ENCODE measurements at regions not wholly inside any gene's neighbourhood (a gene's known extent, or its start where the extent isn't known, plus 50 kb on each side); places are given as distances from the start of the nearest gene placed in this dataset.

DNA sequence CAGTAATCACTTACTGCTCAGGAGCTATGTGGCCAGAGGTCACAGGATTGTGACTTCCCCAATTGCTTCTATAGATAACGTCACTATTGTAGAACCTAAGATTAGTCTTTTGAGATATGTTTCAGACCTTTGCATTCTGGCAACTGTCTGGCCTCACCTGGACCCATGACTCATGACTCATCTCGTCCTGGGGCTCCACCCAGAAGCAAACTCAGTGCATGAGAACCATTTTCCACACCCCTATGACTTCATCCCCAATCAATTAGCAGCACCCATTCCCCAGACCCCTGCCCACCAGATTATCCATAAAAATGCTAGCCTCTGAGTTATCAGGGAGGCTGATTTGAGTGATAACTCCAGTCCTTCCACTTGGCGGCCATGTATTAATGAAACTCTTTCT, 186.9 kb downstream of the EMP1 start:
- DNase-seq (ENCODE audit: low spot score): peak; percentile 33

DNA sequence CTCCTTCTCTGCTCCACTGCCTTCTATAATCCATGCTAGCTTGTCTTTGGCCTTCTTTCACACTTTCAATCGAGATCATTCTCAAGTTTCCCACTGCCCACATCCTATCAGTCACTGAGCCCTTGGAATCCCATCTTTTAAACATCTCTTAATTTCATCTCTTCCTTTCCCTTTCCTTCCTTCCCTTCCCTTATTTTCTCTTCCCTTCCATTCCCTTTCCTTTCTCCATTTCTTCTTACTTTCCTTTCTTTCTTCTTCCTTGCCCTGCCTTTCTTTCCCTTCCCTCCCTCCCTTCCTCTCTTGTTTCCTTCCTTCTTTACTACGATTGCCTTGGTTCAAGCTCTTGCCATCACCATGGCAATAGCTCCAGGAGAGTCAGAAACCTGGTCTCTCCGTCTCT, 183.8 kb downstream of the EMP1 start:
- DNase-seq (ENCODE audit: low spot score): no peak

DNA sequence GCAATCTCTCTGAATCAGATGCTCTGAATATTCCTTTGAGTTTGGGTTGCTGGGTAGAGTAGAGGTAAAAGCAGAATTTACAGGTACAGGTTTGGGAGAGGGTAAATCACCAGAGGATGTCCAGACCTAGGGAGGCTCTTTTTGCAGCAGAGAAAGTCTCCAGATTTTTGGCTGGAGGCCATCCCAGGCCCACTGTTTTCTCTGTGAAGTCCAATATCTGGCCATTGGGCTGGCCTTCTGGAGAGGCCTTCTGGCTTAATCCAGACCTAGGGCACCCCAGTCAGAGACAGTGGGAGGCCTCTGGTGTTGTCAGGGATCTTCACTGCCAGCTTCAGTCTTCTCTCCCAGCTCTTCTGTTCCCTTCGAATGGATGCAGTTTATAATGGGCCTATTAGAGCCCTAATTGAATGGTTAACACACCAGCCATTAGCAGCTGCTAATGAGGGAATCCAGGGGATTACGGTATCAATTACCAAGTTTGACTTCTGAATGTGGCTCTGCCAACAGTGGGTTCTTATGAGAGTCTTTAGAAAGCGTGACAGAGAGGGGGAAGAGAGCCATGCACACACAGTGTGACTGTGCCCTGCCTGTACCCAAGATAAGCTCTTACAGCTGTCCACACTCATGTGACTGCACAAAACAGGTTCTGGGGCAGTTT, 183.1 kb downstream of the EMP1 start:
- no peak for DNase-seq (ENCODE audit: low spot score)

DNA sequence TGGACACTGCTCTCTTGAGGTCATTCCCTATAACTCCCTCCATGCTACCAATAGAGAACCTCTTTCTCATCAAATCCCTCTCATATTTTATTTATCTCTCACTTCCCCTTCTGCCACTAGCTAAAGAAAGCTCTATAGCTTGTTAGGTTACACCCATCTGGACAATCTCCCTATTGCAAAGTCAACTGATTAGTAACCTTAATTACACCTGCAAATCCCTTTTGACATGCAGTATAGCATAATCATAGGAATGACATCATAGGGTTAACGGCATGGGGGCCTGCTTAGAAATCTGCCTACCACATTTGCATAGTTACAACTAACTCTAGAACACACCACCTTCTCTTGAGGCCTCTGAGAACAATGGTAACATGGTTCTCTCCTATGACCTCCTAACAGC, 181.2 kb downstream of the EMP1 start:
- DNase-seq (ENCODE audit: low spot score): no peak

DNA sequence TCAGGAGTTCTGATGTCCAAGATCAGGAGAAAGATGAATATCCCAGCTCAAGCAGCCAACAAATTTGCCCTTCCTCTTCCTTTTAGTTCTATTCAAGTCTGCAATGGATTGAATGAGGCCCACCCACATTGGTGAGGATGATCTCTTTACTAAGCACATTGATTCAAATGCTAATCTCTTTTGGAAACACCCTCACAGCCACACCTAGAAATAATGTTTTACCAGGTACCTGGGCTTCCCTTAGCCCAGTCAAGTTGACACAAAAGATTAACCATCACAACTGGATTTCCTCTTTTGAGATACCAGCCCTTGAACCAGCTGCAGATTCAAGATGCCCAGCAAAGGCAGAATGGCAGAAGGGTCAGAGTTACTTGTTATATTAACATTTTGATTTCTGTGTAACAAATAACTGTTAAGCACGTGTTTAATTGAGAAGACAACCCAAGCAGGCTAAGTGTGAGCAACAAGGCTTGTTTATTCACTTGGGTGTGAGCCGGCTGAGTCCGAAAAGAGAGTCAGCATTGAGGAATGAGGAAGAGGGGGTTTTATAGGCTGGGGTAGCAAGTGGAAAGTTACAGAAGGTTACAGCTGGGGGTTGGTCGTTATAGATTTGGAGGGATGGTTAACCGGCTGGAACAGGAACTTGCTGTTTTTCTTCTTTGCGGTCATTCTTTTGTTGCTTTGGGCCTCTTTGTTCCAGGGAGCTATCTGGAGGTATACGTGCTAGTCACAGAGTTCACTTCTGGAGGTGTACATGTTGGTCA, 180.3 kb downstream of the EMP1 start:
- peak; percentile 96 for DNase-seq (ENCODE audit: low spot score)

DNA sequence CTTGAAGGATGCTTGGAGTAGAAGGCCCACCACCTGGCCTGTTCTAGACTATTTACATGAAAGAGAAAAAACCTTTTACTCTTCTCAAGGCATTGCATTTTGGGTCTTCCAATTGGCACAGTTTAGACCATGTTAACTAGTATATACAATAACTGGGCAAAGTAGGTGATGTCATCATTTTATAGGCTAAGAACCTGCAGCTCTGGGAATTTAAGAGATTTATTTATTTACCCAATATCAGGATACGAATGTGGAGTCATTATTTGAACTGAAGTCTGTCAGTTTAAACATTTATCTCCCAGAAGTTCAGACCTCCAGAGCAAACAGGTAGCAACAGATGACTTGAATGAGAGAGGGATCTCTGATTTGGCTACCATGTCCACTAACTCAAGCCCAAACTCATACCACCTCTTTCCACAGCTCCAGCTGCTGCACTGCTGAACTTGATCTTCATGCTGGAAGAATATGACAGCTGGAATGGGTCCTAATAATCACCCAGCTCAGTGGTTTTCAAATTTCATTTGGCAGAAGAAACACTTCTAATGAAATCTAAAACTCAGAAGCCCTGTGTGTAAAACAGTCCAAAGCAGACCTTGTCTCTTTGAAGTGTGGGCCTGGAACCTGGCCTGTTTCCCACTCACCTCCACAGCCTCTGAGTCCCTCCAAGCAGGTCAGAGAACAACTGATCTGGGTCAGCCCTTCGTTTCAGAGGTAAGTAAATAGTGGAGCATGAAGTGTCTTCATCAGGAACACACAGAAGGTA, 179.2 kb downstream of the EMP1 start:
- no peak for DNase-seq (ENCODE audit: low spot score)

DNA sequence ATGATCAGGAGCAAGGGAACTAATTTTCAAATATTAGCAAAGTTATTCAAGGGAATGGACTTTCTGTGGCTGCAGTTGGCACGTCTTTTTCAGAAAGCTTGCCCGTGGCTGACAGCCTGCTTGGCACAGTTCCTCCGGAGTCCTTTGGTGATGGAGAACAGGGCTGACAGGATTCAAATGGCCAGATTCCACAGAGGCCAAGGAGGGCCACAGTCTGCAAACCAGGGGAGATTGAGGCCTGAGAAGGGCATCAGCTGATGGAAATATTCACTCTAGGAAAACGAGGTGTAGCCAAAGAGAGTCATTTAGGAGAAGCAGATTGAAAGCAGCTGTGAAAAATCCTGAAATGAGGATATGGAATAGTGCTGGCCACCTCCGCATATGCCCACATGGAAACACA, 178.3 kb downstream of the EMP1 start:
- no peak for DNase-seq (ENCODE audit: low spot score)

DNA sequence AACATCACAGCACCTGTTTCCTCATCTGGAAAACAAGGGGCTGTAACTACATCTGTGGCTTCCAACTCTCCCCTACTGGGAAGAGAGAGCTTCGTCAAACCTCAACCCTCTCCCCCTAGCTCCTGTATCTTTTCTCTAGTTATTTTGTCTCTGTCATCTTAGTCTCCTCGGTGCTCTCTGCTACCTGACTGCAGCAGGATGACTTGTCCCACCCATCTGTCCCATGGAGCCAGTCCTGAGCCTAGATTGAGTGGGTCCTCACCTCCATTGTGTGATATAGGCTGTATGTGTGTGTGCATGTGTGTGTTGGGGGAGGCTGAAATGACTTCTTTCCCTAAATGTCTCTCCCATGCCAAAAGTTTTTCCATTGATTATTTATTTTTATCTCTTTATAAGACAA, 177.3 kb downstream of the EMP1 start:
- DNase-seq (ENCODE audit: low spot score): no peak

DNA sequence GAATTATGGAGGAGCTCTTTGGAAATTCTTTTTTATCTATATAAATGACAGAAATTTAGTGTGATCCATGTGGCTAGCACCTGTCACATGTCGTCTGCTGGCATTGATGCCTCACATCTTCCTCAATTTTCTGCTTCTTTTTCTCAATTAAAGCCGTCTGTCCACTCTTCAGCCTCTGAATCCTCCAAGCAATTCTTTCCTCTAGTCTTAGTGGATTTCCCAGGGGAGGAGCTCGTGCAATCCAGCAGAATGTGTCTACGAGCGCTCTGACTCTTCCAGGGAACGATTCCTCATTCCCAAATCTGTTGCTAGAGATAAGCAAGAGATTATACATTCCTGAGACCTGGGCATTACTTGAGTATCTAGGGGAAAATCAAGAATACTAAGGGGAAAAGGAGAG, 176.6 kb downstream of the EMP1 start:
- DNase-seq (ENCODE audit: low spot score): no peak

DNA sequence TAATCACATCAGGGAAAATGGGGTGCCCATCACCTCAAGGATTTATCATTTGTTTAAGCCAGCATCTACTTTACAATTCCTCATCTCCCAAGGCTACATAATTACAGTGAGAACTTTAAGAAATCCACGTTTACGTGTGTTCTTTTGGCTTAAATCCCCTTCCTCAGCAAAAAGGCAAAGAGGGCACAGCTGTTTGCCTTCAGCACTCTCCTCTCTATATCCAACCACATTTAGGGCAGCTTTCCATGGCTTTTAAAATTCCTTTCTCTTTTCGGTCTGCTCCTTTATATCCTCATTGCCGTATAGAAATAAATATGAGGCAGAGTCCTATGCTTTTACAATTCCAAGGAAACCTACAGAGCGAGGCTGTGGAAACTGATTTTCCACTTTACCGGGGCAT, 175.9 kb downstream of the EMP1 start:
- DNase-seq (ENCODE audit: low spot score): no peak

DNA sequence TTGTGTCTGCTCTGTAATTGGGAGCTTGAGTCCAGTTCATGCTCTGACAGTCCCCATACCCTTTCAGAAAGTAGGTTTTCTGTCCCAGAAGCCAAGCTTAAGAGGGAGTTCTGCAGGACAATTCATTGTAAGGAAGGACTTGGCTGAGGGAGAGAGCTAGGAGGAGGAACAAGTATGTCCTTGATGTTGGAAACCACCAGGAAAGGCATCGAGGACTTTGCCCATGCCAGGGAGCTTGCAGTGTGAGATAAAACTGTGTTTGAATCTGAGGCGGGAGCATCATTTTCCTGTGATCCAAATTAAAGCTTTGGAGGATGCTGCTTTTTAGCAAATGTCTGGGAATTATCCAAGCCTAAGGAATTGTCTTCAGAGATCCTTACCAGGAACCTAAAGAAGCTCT, 175.3 kb downstream of the EMP1 start:
- DNase-seq (ENCODE audit: low spot score): no peak

DNA sequence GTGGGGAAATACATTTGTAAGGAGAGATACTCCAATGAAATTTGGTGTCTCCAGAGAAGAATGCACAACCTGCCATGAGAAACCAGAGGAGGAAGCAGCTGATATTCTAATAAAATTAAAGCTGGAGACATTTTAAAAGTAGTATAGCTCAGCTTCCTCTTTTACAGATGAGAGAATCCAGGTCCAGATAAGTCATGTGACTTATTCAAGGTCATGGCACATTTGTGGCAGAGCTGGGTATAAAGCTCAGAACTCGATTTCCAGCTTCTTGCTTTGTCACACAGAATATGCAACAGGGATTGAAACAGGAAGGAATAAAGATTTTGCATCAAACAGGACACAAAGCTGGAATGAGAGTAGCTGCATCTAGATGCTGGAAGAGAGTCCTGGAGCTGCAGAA, 174.8 kb downstream of the EMP1 start:
- DNase-seq (ENCODE audit: low spot score): no peak

DNA sequence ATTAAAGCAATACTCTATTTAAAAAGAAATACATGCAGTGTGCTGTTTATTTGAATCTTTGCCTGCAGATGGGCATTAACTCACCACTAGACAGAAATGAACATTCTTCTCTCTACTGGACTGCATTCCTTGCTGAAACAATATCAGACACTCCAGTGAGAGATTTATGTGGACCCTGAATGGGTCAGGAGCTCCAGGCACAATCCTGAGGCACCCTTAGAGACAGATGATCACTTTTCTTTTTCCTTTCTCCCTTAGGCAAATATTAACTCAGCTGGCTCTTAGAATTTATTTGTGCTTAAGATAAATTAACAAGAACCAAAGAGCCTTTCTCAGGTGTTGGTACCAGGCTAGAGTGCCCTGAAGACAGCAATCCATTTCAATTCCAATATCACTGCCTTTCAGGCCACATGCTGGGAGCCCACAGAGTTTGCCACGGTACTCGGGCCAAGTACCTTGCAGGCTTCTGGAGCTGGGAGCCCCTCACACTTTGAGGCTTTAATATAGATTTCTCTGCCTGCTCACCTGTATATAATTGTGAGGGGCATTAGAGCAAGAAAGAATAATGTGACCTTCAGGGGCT, 173.0 kb downstream of the EMP1 start:
- no peak for DNase-seq (ENCODE audit: low spot score)

DNA sequence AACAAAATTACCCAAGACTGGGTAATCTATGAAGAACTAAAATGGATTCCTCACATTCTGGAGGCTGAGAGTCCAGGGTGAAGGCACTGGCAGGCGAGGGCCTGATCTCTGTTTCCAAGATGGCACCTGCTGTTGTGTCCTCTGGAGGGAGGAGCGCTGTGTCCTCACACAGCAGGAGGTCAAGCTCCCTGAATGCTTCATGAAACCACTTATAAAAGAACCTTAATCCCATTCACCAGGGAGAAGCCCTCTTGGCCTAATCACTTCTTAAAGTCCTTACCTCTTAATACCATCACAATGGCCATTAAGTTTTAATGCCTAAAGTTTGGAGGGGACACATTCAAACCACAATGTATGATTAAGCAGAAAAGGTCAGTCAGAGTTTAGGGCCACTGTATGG, 172.4 kb downstream of the EMP1 start:
- no peak for DNase-seq (ENCODE audit: low spot score)

DNA sequence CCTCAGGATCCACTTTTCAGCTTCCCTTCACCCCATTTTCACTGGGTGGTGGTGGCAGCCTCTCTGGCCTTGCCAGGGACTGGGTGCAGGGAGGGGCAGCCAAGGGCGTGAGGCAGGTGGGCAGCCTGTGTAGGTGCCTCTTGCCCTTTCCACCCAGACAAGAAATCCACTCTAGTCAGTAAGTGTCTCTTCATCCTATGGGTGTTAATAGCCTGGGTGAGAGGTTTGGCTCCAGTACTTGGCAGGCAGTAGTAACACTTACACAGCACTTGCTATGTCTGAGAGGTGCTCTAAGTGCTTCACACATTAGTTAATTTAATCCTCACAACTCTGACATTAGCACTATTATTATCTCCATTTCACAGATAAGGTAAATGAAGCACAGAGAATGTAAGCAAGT, 171.9 kb downstream of the EMP1 start:
- no peak for DNase-seq (ENCODE audit: low spot score)

DNA sequence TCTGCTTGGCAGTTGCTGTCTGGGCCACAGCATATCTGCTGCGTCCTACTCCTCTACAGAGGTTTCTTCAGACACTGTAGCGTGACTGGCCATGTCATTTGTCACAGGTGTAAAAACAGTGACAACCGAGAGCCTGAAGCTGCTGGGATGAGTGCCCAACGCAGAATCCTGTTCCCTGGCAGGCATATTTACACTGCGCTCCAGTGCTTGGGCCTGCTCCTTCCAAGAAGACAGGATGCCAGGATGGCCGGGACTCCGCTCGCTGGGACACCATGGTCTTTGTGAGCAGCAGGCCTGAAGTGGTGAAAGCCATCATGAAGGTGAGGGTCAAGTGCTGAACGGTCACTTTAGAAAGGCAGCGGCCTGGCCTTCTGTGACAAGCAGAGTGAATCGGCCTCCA, 171.4 kb downstream of the EMP1 start:
- no peak for DNase-seq (ENCODE audit: low spot score)

DNA sequence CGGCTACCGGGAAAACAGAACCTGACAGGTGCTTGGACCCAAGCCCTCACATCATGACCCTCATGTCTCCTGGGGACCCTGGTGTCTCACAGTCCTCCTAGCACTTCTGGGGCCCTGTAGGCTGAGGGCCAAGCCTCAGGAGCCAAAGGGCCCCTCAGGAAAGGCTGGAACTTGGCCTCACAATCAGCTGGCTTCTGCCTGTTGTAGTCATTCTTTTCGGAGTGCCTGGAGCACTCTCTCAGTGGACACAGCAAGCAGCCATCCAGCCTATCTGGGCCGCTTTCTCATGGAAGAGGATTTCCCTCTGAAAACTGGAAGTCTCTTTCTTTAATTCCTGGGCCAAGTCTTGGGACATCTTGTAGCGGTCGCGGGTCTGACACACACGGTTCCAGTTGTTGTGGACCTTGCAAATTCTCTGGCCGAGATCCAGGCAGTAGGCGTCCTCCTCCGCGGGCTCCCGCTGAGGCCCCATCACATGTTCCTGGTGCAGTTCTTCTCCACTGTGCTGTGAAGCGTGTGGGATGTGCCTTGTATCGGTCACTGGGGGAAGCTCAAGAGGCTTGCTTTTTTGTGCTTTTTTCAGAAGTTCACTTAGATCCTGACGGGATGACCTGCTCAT, 169.3 kb downstream of the EMP1 start:
- DNase-seq (ENCODE audit: low spot score): no peak

DNA sequence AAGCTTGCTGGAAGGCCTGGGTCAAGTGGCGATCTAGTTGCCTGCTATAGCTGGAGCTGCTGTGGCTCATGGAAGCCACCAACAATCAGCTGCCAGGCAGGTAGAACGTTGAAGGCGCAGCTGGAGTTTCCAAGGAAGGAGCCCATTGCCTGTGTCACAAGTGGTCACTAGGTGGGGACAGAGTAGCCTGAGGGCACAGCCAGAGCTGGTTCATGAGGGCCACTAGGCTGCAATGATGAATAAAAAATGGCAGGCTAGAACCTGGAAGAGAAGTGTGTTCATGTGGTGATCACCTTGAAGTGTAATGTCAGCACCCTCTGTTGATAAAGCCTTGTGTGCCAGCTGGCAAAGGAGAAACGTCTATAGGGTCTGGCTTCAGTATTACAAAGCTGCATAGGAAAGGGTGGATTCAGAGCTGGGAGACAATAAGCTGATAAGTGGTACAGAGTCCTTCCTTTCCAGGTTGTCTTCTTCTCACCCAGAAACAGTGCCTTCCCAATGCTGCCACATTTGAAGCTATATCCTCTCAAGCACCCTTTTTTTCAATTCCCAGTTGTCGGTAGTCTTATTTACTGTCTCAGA, 165.8 kb downstream of the EMP1 start:
- peak; percentile 80 for DNase-seq (ENCODE audit: low spot score)

DNA sequence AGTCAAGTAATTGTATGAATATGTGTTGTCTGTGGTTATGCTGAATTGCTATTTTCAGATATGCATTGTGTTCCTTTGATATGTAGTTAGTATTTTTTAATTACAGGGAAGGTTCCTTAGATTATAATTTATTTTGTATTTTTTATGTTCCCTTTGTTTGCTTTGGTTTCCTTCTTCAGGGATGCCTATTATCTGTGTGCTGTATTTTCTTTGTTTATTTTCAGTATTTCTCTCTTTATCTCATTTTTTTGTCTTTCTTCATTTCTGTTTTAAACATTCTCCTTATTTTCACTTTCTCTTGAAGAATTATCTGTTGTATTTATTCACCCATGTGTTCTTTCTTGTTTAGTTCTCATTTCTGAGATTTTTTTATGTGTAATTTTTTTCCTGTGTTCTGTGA, 163.1 kb downstream of the EMP1 start:
- DNase-seq (ENCODE audit: low spot score): no peak

DNA sequence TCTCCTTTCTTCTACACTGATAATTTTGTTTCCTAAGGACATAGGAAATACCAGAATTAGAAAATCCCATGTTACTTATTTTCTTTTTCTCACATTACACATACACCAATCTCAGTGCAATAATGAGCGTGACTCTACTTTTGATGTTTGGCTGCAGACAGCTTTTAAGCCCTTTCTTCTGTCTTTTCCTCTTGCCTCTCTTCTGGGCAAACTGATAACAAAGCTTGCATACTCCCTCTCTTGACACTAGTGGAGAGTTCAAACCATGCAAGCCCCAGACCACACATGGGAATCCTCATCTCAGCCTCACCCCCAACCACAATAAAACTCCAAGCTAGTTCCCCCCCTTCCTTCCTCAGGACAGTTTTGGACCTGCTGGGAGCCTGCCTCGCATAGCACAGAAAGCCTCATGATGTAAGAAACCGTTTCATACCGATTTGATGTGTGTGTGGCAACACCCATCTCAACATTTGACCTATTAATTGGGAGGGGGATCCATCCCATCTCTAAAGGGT, 161.9 kb downstream of the EMP1 start:
- no peak for DNase-seq (ENCODE audit: low spot score)

DNA sequence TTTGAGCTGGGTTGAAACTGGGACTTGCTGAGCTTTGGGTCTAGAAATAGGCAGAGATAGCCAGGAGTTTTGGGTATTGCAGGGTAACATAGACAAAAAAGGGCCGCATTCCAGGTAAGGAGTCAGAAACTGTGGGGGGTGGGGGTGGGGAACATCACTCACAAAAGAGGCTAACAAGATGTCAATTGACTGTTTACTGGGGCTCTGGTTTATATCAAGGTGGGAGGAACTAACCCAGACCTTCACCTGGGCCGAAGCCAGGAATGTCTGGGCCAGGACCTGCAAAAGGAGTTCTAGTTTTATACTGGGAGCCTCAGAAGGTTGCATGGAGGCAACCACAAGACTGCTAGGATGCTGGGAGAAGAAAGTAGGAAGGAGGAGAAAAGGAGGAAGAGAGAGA, 154.4 kb downstream of the EMP1 start:
- DNase-seq (ENCODE audit: low spot score): no peak

DNA sequence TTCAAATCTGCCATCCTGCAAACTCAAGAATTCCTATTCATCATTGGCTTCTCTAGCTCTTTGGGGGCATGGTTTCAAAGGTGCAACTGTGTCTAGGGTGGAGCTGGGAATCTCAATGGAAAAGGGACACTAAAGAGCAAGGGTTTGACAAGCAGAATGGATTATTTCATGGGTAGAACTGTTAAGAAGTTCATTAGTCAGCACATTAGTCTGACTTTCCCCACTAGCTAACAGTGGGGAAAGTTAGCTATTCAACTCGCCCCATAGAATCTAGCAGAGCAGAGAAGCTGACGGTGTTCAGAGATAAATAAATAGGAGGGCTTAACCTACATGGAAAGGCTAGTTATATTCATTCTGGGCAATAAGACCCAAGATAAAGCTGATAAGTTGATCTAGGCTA, 153.9 kb downstream of the EMP1 start:
- DNase-seq (ENCODE audit: low spot score): no peak

All from kidney tubule cell (primary cell).